GM23338 (cell line): ENCODE measurements at regions not wholly inside any gene's neighbourhood (a gene's known extent, or its start where the extent isn't known, plus 50 kb on each side); places are given as distances from the start of the nearest gene placed in this dataset.

Experiments
- ATAC-seq: fragments of 200-7000 bp; cut with Tn5 transposase; 3 replicates; pipeline ENCODE4 v1.9.1; 2020
- DNase-seq: peaks from one replicate; pipeline ENCODE4 v3.0.0-alpha.2; 2015; ENCODE audit warnings: low spot score
- H2AFZ ChIP-seq: fragments of 200-600 bp; sonication (generic); 2 replicates; pipeline ENCODE4 v1.8.0; 2016; ENCODE audit warnings: antibody characterized with exemption, mild to moderate bottlenecking, moderate library complexity
- H3F3A ChIP-seq: fragments of 200-600 bp; sonication (generic); replicated peaks from 2 replicates; pipeline ENCODE4 v1.8.0; 2017; ENCODE audit warnings: antibody characterized with exemption, mixed run types, low read depth
- H3K27ac ChIP-seq: fragments of 200-600 bp; sonication (generic); 2 replicates; pipeline ENCODE4 v1.6.1; 2016; ENCODE audit warnings: low read depth
- H3K27me3 ChIP-seq: fragments of 200-600 bp; sonication (generic); 2 replicates; pipeline ENCODE4 v1.8.0; 2016; ENCODE audit warnings: mild to moderate bottlenecking, mixed run types, moderate library complexity; ENCODE audit not compliant: insufficient read depth
- H3K36me3 ChIP-seq: fragments of 200-600 bp; sonication (generic); 2 replicates; pipeline ENCODE4 v1.8.0; 2016; ENCODE audit warnings: mild to moderate bottlenecking; ENCODE audit not compliant: insufficient read depth
- H3K4me1 ChIP-seq: fragments of 200-600 bp; sonication (generic); 2 replicates; pipeline ENCODE4 v1.8.0; 2016; ENCODE audit warnings: mild to moderate bottlenecking, moderate library complexity; ENCODE audit not compliant: insufficient read depth
- H3K4me2 ChIP-seq: fragments of 200-600 bp; sonication (generic); 2 replicates; pipeline ENCODE4 v1.7.1; 2017; ENCODE audit warnings: mixed run types
- H3K4me3 ChIP-seq: fragments of 200-600 bp; sonication (generic); 2 replicates; pipeline ENCODE4 v1.6.1; 2016; ENCODE audit warnings: mixed run types
- H3K79me2 ChIP-seq: fragments of 200-600 bp; sonication (generic); replicated peaks from 2 replicates; pipeline ENCODE4 v1.8.0; 2017; ENCODE audit warnings: mild to moderate bottlenecking; ENCODE audit not compliant: insufficient read depth
- H3K9me2 ChIP-seq: fragments of 200-600 bp; sonication (generic); 2 replicates; pipeline ENCODE4 v1.8.0; 2017; ENCODE audit not compliant: insufficient read depth
- H4K20me1 ChIP-seq: fragments of 200-600 bp; sonication (generic); replicated peaks from 2 replicates; pipeline ENCODE4 v1.8.0; 2017; ENCODE audit warnings: mild to moderate bottlenecking; ENCODE audit not compliant: insufficient read depth
- H3K27ac Mint-ChIP-seq: 2 replicates; pipeline ENCODE4 v1.8.0; 2020; ENCODE audit warnings: inconsistent platforms, mild to moderate bottlenecking, moderate library complexity, mixed read lengths
- H3K27me3 Mint-ChIP-seq: 3 replicates; pipeline ENCODE4 v1.8.0; 2022; ENCODE audit warnings: low read depth, mild to moderate bottlenecking, moderate library complexity, mixed read lengths, inconsistent platforms; ENCODE audit not compliant: insufficient read depth, poor library complexity
- H3K36me3 Mint-ChIP-seq: 3 replicates; pipeline ENCODE4 v1.8.0; 2021; ENCODE audit warnings: low read depth, mild to moderate bottlenecking, inconsistent platforms, moderate library complexity, mixed read lengths
- H3K4me1 Mint-ChIP-seq: 3 replicates; pipeline ENCODE4 v1.8.0; 2020; ENCODE audit warnings: mild to moderate bottlenecking, inconsistent platforms, mixed read lengths
- H3K4me3 Mint-ChIP-seq: 3 replicates; pipeline ENCODE4 v1.8.0; 2021; ENCODE audit warnings: moderate library complexity, mild to moderate bottlenecking, inconsistent platforms, mixed read lengths
- H3K9me3 Mint-ChIP-seq: 3 replicates; pipeline ENCODE4 v1.8.0; 2020; ENCODE audit warnings: moderate library complexity, mild to moderate bottlenecking, inconsistent platforms, mixed read lengths
- CREB1 ChIP-seq: fragments of 250-450 bp; sonication (Bioruptor Pico); IDR thresholded peaks from 2 replicates; pipeline ENCODE4 v1.5.0; 2020; ENCODE audit warnings: low read depth, mild to moderate bottlenecking, moderate library complexity
- EZH2 ChIP-seq: fragments of 200-600 bp; sonication (generic); IDR thresholded peaks from one replicate; pipeline ENCODE4 v1.8.0; 2017; ENCODE audit warnings: antibody characterized with exemption, mild to moderate bottlenecking, low read depth; ENCODE audit not compliant: unreplicated experiment
- EZH2phosphoT487 ChIP-seq: fragments of 200-600 bp; sonication (generic); IDR thresholded peaks from one replicate; pipeline ENCODE4 v1.8.1; 2018; ENCODE audit warnings: antibody characterized with exemption; ENCODE audit not compliant: unreplicated experiment
- JUNB ChIP-seq: IDR thresholded peaks from one replicate; pipeline ENCODE4 v1.6.1; 2016; ENCODE audit warnings: antibody characterized with exemption; ENCODE audit not compliant: unreplicated experiment
- NANOG ChIP-seq: IDR thresholded peaks from 2 replicates; pipeline ENCODE4 v1.6.1; 2016; ENCODE audit warnings: antibody characterized with exemption, borderline replicate concordance
- POLR2AphosphoS5 ChIP-seq: IDR thresholded peaks from 2 replicates; pipeline ENCODE4 v1.6.1; 2016; ENCODE audit warnings: antibody characterized with exemption, low read depth
- STAT1 ChIP-seq: IDR thresholded peaks from one replicate; pipeline ENCODE4 v1.6.1; 2016; ENCODE audit warnings: antibody characterized with exemption; ENCODE audit not compliant: unreplicated experiment
- ZNF114 ChIP-seq: fragments of 250-450 bp; sonication (Bioruptor Pico); IDR thresholded peaks from 2 replicates; pipeline ENCODE4 v1.5.0; 2020; ENCODE audit warnings: mild to moderate bottlenecking, moderate library complexity
- ZNF331 ChIP-seq: fragments of 250-450 bp; sonication (Bioruptor Pico); IDR thresholded peaks from 2 replicates; pipeline ENCODE4 v1.5.0; 2020; ENCODE audit warnings: low read depth, mild to moderate bottlenecking, moderate library complexity
- TF ChIP-seq, protein P1 (sequence below): IDR thresholded peaks from one replicate; pipeline ENCODE4 v1.6.1; 2018; ENCODE audit warnings: antibody characterized with exemption; ENCODE audit not compliant: unreplicated experiment
- TF ChIP-seq, protein P2 (sequence below), 2 experiments: fragments of 200-600 bp in 1 of 2; sonication (generic) in 1 of 2; conservative IDR thresholded peaks; 2 replicates each; pipeline versions ENCODE4 v1.5.1 to v1.6.1; 2016 to 2017; ENCODE audit warnings: antibody characterized with exemption in 2 of 2, low read depth in 2 of 2, mild to moderate bottlenecking in 2 of 2, moderate library complexity in 1 of 2
- TF ChIP-seq, protein P3 (sequence below): IDR thresholded peaks from 2 replicates; pipeline ENCODE4 v1.6.1; 2016; ENCODE audit warnings: antibody characterized with exemption
- TF ChIP-seq, protein P4 (sequence below): fragments of 250-450 bp; sonication (Bioruptor Pico); IDR thresholded peaks from 2 replicates; pipeline ENCODE4 v1.5.0; 2020; ENCODE audit warnings: mild to moderate bottlenecking, moderate library complexity

DNA sequence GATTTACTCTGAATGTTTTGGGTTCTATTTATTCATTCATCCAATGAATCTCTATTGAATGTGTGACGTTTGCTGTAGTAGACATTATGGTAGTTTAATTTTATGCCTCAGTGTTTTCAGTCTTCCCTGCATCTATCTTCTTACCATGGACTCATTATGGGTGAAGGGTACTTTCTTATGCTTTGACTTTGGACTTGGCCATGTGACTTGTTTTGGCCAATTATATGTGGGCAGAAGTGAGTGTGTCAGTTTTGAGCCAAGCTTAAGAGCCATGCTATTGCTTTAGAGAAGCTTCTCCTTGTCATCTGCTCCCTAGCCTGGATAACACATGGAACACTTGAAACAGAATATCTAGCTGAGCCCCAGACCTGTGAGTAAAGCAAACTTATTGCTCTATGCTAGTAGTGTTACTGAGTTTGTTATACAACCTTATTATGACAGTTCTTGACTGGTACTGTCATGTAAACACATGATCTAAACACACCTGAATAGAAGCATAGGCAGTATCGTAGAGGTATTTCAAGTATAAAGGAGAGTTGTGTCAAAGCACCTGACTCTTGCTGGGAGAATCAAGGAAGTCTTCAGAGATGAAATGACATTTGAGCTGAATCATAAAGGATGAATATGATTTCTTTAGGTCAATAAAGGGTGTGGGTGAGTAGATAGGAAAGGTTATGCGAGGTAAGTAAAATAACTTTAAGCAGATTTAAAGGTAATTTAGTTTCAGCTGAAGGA is 128.4 kb downstream of the NAA11 start:
- no peak overlapping the region for H3K4me3 Mint-ChIP-seq
- H3K36me3 Mint-ChIP-seq, result no peaks in the 10 kb centered on the region

More for the DNA sequence above, 128.4 kb downstream of the NAA11 start:
- Histone ChIP-seq H3K27ac (no peak overlapping the region), H3K4me3 (no peak overlapping the region), H3K4me1 (peaks cover 13% of the 10 kb centered on the region; the same call in 1 of the 2 replicates), H3K36me3 (no peaks in the 10 kb centered on the region), H3K4me2 (no peak overlapping the region), H2AFZ (no peak overlapping the region), H4K20me1 (no peaks in the 10 kb centered on the region), H3K9me2 (peaks cover 3% of the 10 kb centered on the region; the same call in 1 of the 2 replicates), H3F3A (no peaks in the 10 kb centered on the region), H3K79me2 (no peaks in the 10 kb centered on the region), H3K27me3 (no peaks in the 10 kb centered on the region)
- no peaks in the 10 kb centered on the region for H3K9me3 Mint-ChIP-seq
- peaks cover 11% of the 10 kb centered on the region; the same call in 2 of the 3 replicates for H3K4me1 Mint-ChIP-seq
- TF ChIP-seq, protein P1, sequence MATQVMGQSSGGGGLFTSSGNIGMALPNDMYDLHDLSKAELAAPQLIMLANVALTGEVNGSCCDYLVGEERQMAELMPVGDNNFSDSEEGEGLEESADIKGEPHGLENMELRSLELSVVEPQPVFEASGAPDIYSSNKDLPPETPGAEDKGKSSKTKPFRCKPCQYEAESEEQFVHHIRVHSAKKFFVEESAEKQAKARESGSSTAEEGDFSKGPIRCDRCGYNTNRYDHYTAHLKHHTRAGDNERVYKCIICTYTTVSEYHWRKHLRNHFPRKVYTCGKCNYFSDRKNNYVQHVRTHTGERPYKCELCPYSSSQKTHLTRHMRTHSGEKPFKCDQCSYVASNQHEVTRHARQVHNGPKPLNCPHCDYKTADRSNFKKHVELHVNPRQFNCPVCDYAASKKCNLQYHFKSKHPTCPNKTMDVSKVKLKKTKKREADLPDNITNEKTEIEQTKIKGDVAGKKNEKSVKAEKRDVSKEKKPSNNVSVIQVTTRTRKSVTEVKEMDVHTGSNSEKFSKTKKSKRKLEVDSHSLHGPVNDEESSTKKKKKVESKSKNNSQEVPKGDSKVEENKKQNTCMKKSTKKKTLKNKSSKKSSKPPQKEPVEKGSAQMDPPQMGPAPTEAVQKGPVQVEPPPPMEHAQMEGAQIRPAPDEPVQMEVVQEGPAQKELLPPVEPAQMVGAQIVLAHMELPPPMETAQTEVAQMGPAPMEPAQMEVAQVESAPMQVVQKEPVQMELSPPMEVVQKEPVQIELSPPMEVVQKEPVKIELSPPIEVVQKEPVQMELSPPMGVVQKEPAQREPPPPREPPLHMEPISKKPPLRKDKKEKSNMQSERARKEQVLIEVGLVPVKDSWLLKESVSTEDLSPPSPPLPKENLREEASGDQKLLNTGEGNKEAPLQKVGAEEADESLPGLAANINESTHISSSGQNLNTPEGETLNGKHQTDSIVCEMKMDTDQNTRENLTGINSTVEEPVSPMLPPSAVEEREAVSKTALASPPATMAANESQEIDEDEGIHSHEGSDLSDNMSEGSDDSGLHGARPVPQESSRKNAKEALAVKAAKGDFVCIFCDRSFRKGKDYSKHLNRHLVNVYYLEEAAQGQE, result no peak
- TF ChIP-seq ZNF331 (CRISPR knock-in tag) (no peak), EZH2phosphoT487 (no peak), STAT1 (no peak), POLR2AphosphoS5 (no peak), CREB1 (CRISPR knock-in tag) (no peak), ZNF114 (no peak), NANOG (no peak), JUNB (no peak), EZH2 (no peak)
- TF ChIP-seq, protein P2, sequence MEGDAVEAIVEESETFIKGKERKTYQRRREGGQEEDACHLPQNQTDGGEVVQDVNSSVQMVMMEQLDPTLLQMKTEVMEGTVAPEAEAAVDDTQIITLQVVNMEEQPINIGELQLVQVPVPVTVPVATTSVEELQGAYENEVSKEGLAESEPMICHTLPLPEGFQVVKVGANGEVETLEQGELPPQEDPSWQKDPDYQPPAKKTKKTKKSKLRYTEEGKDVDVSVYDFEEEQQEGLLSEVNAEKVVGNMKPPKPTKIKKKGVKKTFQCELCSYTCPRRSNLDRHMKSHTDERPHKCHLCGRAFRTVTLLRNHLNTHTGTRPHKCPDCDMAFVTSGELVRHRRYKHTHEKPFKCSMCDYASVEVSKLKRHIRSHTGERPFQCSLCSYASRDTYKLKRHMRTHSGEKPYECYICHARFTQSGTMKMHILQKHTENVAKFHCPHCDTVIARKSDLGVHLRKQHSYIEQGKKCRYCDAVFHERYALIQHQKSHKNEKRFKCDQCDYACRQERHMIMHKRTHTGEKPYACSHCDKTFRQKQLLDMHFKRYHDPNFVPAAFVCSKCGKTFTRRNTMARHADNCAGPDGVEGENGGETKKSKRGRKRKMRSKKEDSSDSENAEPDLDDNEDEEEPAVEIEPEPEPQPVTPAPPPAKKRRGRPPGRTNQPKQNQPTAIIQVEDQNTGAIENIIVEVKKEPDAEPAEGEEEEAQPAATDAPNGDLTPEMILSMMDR (conservative IDR thresholded peaks at IDR 0.05; ENCODE audit: low read depth in 2 of 2), result no peak
- TF ChIP-seq, protein P3, sequence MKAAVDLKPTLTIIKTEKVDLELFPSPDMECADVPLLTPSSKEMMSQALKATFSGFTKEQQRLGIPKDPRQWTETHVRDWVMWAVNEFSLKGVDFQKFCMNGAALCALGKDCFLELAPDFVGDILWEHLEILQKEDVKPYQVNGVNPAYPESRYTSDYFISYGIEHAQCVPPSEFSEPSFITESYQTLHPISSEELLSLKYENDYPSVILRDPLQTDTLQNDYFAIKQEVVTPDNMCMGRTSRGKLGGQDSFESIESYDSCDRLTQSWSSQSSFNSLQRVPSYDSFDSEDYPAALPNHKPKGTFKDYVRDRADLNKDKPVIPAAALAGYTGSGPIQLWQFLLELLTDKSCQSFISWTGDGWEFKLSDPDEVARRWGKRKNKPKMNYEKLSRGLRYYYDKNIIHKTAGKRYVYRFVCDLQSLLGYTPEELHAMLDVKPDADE, result no peak
- TF ChIP-seq, protein P4, sequence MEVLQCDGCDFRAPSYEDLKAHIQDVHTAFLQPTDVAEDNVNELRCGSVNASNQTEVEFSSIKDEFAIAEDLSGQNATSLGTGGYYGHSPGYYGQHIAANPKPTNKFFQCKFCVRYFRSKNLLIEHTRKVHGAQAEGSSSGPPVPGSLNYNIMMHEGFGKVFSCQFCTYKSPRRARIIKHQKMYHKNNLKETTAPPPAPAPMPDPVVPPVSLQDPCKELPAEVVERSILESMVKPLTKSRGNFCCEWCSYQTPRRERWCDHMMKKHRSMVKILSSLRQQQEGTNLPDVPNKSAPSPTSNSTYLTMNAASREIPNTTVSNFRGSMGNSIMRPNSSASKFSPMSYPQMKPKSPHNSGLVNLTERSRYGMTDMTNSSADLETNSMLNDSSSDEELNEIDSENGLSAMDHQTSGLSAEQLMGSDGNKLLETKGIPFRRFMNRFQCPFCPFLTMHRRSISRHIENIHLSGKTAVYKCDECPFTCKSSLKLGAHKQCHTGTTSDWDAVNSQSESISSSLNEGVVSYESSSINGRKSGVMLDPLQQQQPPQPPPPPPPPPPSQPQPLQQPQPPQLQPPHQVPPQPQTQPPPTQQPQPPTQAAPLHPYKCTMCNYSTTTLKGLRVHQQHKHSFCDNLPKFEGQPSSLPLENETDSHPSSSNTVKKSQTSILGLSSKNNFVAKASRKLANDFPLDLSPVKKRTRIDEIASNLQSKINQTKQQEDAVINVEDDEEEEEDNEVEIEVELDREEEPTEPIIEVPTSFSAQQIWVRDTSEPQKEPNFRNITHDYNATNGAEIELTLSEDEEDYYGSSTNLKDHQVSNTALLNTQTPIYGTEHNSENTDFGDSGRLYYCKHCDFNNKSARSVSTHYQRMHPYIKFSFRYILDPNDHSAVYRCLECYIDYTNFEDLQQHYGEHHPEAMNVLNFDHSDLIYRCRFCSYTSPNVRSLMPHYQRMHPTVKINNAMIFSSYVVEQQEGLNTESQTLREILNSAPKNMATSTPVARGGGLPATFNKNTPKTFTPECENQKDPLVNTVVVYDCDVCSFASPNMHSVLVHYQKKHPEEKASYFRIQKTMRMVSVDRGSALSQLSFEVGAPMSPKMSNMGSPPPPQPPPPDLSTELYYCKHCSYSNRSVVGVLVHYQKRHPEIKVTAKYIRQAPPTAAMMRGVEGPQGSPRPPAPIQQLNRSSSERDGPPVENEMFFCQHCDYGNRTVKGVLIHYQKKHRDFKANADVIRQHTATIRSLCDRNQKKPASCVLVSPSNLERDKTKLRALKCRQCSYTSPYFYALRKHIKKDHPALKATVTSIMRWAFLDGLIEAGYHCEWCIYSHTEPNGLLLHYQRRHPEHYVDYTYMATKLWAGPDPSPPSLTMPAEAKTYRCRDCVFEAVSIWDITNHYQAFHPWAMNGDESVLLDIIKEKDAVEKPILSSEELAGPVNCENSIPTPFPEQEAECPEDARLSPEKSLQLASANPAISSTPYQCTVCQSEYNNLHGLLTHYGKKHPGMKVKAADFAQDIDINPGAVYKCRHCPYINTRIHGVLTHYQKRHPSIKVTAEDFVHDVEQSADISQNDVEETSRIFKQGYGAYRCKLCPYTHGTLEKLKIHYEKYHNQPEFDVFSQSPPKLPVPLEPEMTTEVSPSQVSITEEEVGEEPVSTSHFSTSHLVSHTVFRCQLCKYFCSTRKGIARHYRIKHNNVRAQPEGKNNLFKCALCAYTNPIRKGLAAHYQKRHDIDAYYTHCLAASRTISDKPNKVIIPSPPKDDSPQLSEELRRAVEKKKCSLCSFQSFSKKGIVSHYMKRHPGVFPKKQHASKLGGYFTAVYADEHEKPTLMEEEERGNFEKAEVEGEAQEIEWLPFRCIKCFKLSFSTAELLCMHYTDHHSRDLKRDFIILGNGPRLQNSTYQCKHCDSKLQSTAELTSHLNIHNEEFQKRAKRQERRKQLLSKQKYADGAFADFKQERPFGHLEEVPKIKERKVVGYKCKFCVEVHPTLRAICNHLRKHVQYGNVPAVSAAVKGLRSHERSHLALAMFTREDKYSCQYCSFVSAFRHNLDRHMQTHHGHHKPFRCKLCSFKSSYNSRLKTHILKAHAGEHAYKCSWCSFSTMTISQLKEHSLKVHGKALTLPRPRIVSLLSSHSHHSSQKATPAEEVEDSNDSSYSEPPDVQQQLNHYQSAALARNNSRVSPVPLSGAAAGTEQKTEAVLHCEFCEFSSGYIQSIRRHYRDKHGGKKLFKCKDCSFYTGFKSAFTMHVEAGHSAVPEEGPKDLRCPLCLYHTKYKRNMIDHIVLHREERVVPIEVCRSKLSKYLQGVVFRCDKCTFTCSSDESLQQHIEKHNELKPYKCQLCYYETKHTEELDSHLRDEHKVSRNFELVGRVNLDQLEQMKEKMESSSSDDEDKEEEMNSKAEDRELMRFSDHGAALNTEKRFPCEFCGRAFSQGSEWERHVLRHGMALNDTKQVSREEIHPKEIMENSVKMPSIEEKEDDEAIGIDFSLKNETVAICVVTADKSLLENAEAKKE, result no peak
- no peak overlapping the region for H3K27ac Mint-ChIP-seq
- no peaks in the 10 kb centered on the region for H3K27me3 Mint-ChIP-seq
- ATAC-seq (no peak), DNase-seq (no peak)
